ENCODE measurements at regions not wholly inside any gene's neighbourhood (a gene's known extent, or its start where the extent isn't known, plus 50 kb on each side); places are given as distances from the start of the nearest gene placed in this dataset.

GRCh38 chr9:80061940-80062339 lies 490.2 kb downstream of the TLE4 start:
- DNase-seq (ENCODE audit: low spot score): no peak
- TF ChIP-seq CTCF (IDR thresholded peaks at IDR 0.05; ENCODE audit: extremely low read depth, missing control alignments): no peak

GRCh38 chr9:80061096-80061495 lies 489.3 kb downstream of the TLE4 start:
- no peak for TF ChIP-seq CTCF (IDR thresholded peaks at IDR 0.05; ENCODE audit: extremely low read depth, missing control alignments)
- DNase-seq (ENCODE audit: low spot score): no peak

GRCh38 chr9:80059979-80060378 lies 488.2 kb downstream of the TLE4 start:
- no peak for TF ChIP-seq CTCF (IDR thresholded peaks at IDR 0.05; ENCODE audit: extremely low read depth, missing control alignments)
- no peak for DNase-seq (ENCODE audit: low spot score)

GRCh38 chr9:80059191-80059590 lies 487.4 kb downstream of the TLE4 start:
- no peak for DNase-seq (ENCODE audit: low spot score)
- no peak for TF ChIP-seq CTCF (IDR thresholded peaks at IDR 0.05; ENCODE audit: extremely low read depth, missing control alignments)

- no peak for DNase-seq (ENCODE audit: low spot score)
- TF ChIP-seq CTCF (IDR thresholded peaks at IDR 0.05; ENCODE audit: extremely low read depth, missing control alignments): no peak
Observed at GRCh38 chr9:80052830-80053229, 481.1 kb downstream of the TLE4 start.

- no peak for TF ChIP-seq CTCF (IDR thresholded peaks at IDR 0.05; ENCODE audit: extremely low read depth, missing control alignments)
- no peak for DNase-seq (ENCODE audit: low spot score)
Observed at GRCh38 chr9:80049096-80049782, 477.5 kb downstream of the TLE4 start.

- TF ChIP-seq CTCF (IDR thresholded peaks at IDR 0.05; ENCODE audit: extremely low read depth, missing control alignments): no peak
- no peak for DNase-seq (ENCODE audit: low spot score)
Observed at GRCh38 chr9:80046481-80046880, 474.7 kb downstream of the TLE4 start.
